Panc1 (cell line): ENCODE measurements at regions not wholly inside any gene's neighbourhood (a gene's known extent, or its start where the extent isn't known, plus 50 kb on each side); places are given as distances from the start of the nearest gene placed in this dataset.

Experiments
- ATAC-seq: fragments of 200-7000 bp; cut with Tn5 transposase; 2 replicates; pipeline ENCODE4 v1.9.1; 2020; ENCODE audit warnings: mild to moderate bottlenecking, moderate library complexity
- BruUV-seq: library from RNA; stranded (reverse); fragments of 400-500 nt; replicated peaks from 2 replicates; lab custom pipeline; 2021; lab: Mats Ljungman, UMichigan
- CTCF ChIA-PET: fragments of 300-600 bp; sonication (Branson Sonifier 250); formaldehyde crosslinking; loops from one replicate; lab custom pipeline; 2022; ENCODE audit warnings: antibody characterized with exemption; lab: Charles Lee
- POLR2A ChIA-PET: fragments of 300-600 bp; sonication (Branson Sonifier 250); formaldehyde crosslinking; loops from one replicate; lab custom pipeline; 2022; ENCODE audit warnings: antibody characterized with exemption; lab: Charles Lee
- DNase-seq: peaks from one replicate; pipeline ENCODE4 v3.0.0-alpha.2; 2010; ENCODE audit warnings: low read depth, low spot score
- H3K27ac ChIP-seq: 2 replicates; pipeline ENCODE4 v1.5.1; 2011; ENCODE audit warnings: mild to moderate bottlenecking, low read length, inconsistent platforms
- H3K27me3 ChIP-seq: fragments of 200-500 bp; sonication (Bioruptor generic); 2 replicates; pipeline ENCODE4 v1.6.0; 2014; ENCODE audit warnings: low read length, inconsistent platforms; ENCODE audit not compliant: control insufficient read depth, insufficient read depth
- H3K36me3 ChIP-seq: fragments of 200-500 bp; sonication (Bioruptor generic); 2 replicates; pipeline ENCODE4 v1.5.1; 2014; ENCODE audit warnings: inconsistent platforms, mild to moderate bottlenecking, low read length, moderate library complexity; ENCODE audit not compliant: control insufficient read depth, insufficient read depth
- H3K4me1 ChIP-seq: 2 replicates; pipeline ENCODE4 v1.5.1; 2011; ENCODE audit warnings: inconsistent platforms, mild to moderate bottlenecking, low read length, moderate library complexity; ENCODE audit not compliant: control insufficient read depth, insufficient read depth
- H3K4me3 ChIP-seq, 2 experiments: 2 replicates each; pipeline ENCODE4 v1.5.1; 2011 to 2012; ENCODE audit warnings: low read depth in 2 of 2, low read length in 2 of 2, mild to moderate bottlenecking in 2 of 2, inconsistent platforms in 1 of 2, moderate library complexity in 1 of 2
- H3K9me3 ChIP-seq: fragments of 200-500 bp; sonication (Bioruptor generic); 2 replicates; pipeline ENCODE4 v1.5.1; 2014; ENCODE audit warnings: low read depth, mild to moderate bottlenecking, inconsistent platforms, low read length, moderate library complexity; ENCODE audit not compliant: control insufficient read depth, insufficient read depth
- POLR2AphosphoS5 ChIP-seq: IDR thresholded peaks from 2 replicates; pipeline ENCODE4 v1.6.1; 2012; ENCODE audit warnings: mild to moderate bottlenecking, low read depth, low read length, moderate library complexity
- SIN3A ChIP-seq: IDR thresholded peaks from 2 replicates; pipeline ENCODE4 v1.6.1; 2012; ENCODE audit warnings: low read depth, mild to moderate bottlenecking, low read length, moderate library complexity, borderline replicate concordance; ENCODE audit not compliant: insufficient read depth
- TCF7L2 ChIP-seq: IDR thresholded peaks from 2 replicates; pipeline ENCODE4 v1.6.1; 2011; ENCODE audit warnings: mild to moderate bottlenecking, low read depth, low read length, inconsistent platforms
- in situ Hi-C: cut with HindIII; loops from 2 replicates; pipeline ENCODE4 v1.10.0; 2016; ENCODE audit warnings: low sequenced_read_pairs, low pct_unique_long_range_greater_than_20kb
- intact Hi-C: fragments of 100-400 bp; cut with micrococcal nuclease; formaldehyde crosslinking; loops from one replicate; pipeline ENCODE4 v1.10.0; 2022; ENCODE audit not compliant: unreplicated experiment
- TF ChIP-seq, protein P1 (sequence below), 2 experiments: IDR thresholded peaks; 2 replicates each; pipeline ENCODE4 v1.6.1; 2011 to 2012; ENCODE audit warnings: low read depth in 2 of 2, control low read depth in 1 of 2, low read length in 1 of 2, mild to moderate bottlenecking in 1 of 2, moderate library complexity in 1 of 2; ENCODE audit not compliant: insufficient read depth in 1 of 2
- TF ChIP-seq, protein P2 (sequence below): fragments of 450-650 bp; IDR thresholded peaks from 2 replicates; pipeline ENCODE4 v1.5.1; 2017; ENCODE audit warnings: mild to moderate bottlenecking

DNA sequence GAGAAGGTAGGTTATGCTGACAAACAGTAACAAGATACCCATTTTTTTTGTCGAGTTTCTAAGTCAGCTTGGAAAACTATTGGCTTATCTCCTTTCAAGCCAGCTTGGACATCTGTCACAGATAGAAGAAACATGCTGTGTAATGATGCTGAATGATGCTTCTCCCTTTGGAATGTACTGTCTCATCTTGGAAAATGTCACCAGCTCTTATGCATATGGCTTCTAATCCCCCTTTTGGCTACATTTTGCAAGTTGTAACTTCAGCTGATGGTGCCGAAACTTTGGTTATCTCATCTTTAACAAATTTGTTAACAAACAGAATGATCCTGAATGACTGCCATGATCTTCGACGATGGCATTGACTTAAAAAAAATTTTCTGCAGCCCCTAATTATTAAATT, 68.8 kb upstream of the ST6GALNAC3 start:
- TF ChIP-seq SIN3A: no peak
- TF ChIP-seq, protein P1, sequence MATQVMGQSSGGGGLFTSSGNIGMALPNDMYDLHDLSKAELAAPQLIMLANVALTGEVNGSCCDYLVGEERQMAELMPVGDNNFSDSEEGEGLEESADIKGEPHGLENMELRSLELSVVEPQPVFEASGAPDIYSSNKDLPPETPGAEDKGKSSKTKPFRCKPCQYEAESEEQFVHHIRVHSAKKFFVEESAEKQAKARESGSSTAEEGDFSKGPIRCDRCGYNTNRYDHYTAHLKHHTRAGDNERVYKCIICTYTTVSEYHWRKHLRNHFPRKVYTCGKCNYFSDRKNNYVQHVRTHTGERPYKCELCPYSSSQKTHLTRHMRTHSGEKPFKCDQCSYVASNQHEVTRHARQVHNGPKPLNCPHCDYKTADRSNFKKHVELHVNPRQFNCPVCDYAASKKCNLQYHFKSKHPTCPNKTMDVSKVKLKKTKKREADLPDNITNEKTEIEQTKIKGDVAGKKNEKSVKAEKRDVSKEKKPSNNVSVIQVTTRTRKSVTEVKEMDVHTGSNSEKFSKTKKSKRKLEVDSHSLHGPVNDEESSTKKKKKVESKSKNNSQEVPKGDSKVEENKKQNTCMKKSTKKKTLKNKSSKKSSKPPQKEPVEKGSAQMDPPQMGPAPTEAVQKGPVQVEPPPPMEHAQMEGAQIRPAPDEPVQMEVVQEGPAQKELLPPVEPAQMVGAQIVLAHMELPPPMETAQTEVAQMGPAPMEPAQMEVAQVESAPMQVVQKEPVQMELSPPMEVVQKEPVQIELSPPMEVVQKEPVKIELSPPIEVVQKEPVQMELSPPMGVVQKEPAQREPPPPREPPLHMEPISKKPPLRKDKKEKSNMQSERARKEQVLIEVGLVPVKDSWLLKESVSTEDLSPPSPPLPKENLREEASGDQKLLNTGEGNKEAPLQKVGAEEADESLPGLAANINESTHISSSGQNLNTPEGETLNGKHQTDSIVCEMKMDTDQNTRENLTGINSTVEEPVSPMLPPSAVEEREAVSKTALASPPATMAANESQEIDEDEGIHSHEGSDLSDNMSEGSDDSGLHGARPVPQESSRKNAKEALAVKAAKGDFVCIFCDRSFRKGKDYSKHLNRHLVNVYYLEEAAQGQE (IDR thresholded peaks at IDR 0.05; ENCODE audit: insufficient read depth in 1 of 2, low read depth in 2 of 2, low read length in 1 of 2): no peak
- TF ChIP-seq POLR2AphosphoS5: no peak
- TF ChIP-seq, protein P2, sequence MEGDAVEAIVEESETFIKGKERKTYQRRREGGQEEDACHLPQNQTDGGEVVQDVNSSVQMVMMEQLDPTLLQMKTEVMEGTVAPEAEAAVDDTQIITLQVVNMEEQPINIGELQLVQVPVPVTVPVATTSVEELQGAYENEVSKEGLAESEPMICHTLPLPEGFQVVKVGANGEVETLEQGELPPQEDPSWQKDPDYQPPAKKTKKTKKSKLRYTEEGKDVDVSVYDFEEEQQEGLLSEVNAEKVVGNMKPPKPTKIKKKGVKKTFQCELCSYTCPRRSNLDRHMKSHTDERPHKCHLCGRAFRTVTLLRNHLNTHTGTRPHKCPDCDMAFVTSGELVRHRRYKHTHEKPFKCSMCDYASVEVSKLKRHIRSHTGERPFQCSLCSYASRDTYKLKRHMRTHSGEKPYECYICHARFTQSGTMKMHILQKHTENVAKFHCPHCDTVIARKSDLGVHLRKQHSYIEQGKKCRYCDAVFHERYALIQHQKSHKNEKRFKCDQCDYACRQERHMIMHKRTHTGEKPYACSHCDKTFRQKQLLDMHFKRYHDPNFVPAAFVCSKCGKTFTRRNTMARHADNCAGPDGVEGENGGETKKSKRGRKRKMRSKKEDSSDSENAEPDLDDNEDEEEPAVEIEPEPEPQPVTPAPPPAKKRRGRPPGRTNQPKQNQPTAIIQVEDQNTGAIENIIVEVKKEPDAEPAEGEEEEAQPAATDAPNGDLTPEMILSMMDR: no peak
- TF ChIP-seq TCF7L2: no peak
- Histone ChIP-seq H3K4me1 (no peaks in the 10 kb centered on the region), H3K27me3 (no peaks in the 10 kb centered on the region), H3K9me3 (no peaks in the 10 kb centered on the region), H3K27ac (no peak overlapping the region), H3K36me3 (no peaks in the 10 kb centered on the region), H3K4me3 (no peak overlapping the region)
- intact Hi-C loops (no loop called here), in situ Hi-C loops (no loop called here)
- CTCF ChIA-PET: no interaction called here
- no peak for DNase-seq
- ATAC-seq: no peak
- no TSS peak for BruUV-seq
- POLR2A ChIA-PET: no interaction called here

DNA sequence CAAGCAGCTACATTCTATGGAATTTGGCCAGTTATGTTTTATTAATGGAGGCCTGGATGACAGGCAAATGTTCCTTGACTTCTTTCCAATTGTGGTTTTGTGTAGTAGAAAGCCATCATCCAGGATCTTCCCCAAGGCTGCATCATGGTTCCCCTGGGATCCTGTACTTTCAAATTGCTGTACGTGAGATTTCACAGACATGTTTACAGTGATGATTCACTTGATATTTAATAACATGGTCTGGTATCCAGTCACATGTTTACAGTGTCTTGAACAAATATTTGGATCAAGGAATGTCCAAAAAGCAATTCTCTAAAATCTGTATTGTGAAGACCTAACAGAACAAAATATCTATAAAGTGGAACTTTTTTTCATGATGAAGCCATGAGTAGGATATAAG, 68.3 kb upstream of the ST6GALNAC3 start:
- ChIA-PET POLR2A (no interaction called here), CTCF (no interaction called here)
- ATAC-seq (no peak), DNase-seq (no peak)
- no peaks in the 10 kb centered on the region for H3K4me1 ChIP-seq
- no peak overlapping the region for H3K27ac ChIP-seq
- intact Hi-C loops: no loop called here
- H3K4me3 ChIP-seq: no peak overlapping the region
- TF ChIP-seq POLR2AphosphoS5: no peak
- in situ Hi-C loops: no loop called here
- no TSS peak for BruUV-seq
- H3K9me3 ChIP-seq: no peaks in the 10 kb centered on the region
- H3K27me3 ChIP-seq: no peaks in the 10 kb centered on the region
- H3K36me3 ChIP-seq: no peaks in the 10 kb centered on the region

DNA sequence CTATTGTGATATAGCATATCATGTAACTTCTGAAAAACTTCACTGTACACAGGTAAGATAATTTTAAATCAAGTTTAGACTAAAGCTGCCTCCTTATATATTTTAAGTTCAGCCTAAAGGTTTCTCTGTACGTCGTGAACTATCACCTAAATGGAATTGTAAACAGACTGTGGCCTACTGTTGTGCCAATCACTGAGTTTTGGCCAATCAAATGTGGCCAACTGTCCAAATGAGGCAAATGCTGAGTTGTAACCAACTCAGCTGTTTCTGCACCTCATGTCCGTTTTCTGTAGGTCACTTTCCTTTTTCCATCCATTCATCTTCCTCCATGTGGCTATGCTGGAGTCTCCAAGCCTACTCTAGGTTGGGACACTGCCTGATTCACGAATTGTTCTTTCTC, 63.7 kb upstream of the ST6GALNAC3 start:
- no peak for ATAC-seq
- ChIA-PET POLR2A (no interaction called here), CTCF (no interaction called here)
- H3K27me3 ChIP-seq: no peaks in the 10 kb centered on the region
- in situ Hi-C loops (no loop called here), intact Hi-C loops (no loop called here)
- no peaks in the 10 kb centered on the region for H3K36me3 ChIP-seq
- no peaks in the 10 kb centered on the region for H3K4me1 ChIP-seq
- BruUV-seq: no TSS peak
- H3K27ac ChIP-seq: no peak overlapping the region
- DNase-seq: no peak
- no peak overlapping the region for H3K4me3 ChIP-seq
- H3K9me3 ChIP-seq: no peaks in the 10 kb centered on the region
- no peak for TF ChIP-seq SIN3A
- TF ChIP-seq, protein P1 (IDR thresholded peaks at IDR 0.05; ENCODE audit: insufficient read depth in 1 of 2, low read depth in 2 of 2, low read length in 1 of 2): no peak
- no peak for TF ChIP-seq POLR2AphosphoS5
- TF ChIP-seq, protein P2: no peak
- TF ChIP-seq TCF7L2: no peak
